Stimulated activated naive CD4-positive, alpha-beta T cell treated with Interleukin-2 at 50 U/mL for 16 hours (primary cell): ENCODE measurements at regions not wholly inside any gene's neighbourhood (a gene's known extent, or its start where the extent isn't known, plus 50 kb on each side); places are given as distances from the start of the nearest gene placed in this dataset.

Experiments used
- DNase-seq: peaks from one replicate; lab custom pipeline; 2025; lab: John Stamatoyannopoulos, UW

- no peak for DNase-seq
Measured at GRCh38 chr11:15699978-15700377, 585.3 kb downstream of the INSC start.

GRCh38 chr11:15700456-15700855 lies 585.7 kb downstream of the INSC start:
- DNase-seq: no peak

DNA sequence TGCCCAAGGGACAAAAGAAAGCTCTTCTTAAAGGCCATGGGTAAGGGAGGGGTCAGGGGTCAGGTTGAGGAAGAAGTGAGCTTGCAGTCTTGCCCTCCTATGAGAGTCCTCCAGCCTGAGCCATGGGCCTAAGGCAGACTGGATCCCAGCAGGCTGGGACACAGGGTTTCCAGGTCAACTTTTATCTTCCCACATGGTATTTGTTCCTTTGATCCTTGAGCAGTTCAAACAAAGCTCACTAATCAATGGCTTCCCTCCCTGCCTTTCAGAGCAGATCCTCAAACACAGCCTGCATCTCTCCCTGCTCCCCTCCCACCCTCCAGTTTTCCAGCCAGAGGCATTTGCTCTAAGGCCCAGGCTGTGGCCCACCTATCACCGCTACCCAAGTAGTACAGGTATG lies 589.3 kb downstream of the INSC start:
- DNase-seq: no peak

DNA sequence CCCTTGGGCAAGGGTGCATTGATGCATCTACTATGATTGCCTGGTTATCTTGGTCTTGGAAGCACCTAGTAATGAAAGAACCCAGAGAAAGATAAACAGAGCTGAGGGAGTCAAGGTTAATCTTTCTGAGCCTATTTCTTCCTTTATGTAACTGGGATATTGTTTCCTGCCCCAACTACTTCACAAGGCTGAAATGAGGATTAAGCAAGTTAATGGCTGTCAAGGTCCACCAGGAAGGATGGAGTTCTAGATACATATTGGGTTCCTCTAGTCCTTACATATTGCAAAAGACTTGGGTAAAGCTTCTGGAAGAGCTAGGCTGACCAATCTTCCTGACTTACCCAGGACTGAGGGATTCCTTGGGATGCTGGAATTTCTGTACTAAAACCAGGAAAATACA lies 589.8 kb downstream of the INSC start:
- no peak for DNase-seq

- DNase-seq: no peak
Measured at GRCh38 chr11:15705891-15706290, 591.2 kb downstream of the INSC start.

GRCh38 chr11:15707194-15707593 lies 592.5 kb downstream of the INSC start:
- no peak for DNase-seq

DNA sequence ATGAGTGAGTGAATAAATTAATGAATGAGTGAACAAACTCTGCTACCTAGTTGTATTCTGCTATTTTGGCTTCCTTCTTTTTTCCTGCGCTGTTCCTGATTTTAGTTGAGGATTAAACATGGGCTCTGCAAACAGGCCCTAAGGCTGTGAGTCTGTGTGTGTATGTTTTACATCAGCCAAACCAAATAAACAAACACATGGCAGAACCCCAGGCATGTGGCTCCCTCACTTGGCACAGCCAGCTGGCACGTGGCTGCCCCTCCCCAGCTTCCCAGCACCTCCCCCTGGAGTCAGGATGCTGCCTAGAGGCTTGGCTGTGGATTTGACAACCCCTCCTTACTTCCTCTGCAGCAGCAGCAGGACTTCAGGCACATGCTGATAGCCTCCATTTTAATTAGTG lies 593.2 kb downstream of the INSC start:
- no peak for DNase-seq

DNA sequence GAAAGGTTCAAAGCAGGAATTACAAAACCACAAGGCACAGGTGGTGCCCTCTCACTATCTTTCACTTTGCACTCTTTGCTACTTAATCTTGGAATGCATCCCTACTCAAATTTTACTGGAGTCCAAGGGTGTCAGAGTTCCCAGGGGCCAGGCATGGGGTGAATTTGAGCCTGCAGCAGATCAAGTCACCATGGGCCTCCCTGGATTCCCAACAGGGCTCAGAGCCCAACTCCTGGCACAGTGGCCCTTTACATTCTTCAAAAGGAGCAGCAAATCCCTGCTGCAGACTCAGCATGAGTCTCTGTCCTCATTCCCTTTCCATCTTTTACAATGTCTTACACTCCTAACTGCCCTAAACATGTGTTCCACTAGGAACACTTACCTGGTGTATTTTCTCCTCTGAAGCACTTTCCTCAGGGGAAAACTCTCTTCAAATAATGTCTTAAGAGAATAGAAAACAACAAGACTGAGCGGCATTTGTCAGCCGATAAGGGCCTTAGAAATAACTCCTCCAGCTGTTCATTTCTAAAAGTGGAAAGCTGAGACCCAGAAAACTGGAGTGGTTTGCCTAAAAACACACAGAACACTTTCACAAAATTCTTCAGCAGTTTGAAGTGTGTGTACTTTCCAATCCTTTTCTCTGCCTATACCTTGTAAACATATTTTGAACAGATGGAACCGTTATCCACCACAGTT lies 596.0 kb downstream of the INSC start:
- DNase-seq: no peak

DNA sequence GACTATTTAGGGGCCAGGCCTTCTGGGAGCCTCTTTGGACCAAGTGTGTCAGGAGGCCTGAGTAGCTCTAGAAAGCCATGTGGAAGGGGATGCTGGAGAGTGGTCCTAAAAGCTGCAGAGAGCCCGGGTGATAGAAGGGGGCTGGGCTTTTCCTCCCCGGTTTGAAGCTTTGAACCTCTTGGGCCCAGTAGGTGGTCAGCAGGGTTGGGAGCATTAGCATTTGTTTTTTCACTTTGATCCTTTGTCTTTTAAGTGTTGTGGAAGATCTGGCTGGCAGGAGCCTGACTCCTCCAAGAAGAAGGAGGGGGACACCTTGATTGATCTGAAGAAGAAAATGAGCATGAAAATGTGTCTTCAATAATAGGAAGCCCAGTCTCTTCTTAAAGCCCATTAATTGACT lies 596.6 kb downstream of the INSC start:
- no peak for DNase-seq

DNA sequence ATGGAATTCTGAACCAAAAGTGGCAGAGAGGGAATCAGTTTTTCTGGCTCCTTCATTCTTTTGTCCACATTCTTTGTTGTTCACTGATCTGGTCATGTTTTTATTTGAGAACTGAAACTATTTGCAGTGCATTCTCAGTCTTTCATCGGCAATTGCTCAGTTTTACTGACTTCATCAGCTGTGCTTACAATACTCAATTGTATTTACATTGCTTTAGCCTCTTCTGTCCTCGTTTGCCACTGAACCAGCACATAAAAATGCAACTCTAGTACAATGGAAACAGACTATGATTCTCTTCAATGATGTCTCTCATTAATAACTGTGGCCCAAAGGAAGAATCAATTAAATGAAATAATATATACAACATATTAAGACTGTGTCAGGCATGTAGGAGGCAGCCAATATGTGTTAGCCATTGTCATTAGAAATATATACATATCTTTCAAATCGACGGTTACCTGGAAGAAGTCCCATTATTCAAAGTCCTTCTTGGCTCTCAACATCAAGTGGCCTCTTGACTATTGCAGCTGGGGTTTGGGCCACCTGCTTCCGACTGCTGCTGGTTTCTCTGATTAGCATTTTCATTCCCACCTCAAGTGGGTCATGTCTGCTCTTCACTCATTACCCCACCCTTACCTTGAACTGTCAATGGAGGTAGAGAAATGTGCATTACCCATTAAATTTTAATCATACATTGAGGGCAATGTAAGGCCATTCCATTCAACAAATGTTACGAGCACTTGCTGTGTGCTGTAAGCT lies 600.1 kb downstream of the INSC start:
- DNase-seq: no peak

DNA sequence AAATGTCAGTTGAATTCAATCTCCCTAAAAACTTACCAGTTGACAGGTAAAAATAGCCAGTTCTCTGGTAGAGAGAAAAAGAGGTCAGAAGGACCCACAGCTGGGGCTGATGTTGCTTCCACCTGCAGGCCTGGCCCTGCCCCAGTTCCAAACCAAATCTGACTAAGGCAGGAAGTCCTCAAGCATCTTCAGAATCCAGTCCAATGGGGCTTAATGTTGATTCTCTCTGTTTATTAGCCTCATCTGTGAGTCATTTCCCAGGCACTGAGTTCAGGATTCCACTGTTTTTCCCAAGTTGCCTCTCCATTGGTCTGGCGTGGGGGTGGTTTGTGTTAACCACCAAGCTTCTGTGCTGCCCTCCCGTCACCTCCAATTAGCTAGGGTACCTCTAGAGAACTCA lies 601.8 kb downstream of the INSC start:
- no peak for DNase-seq

DNA sequence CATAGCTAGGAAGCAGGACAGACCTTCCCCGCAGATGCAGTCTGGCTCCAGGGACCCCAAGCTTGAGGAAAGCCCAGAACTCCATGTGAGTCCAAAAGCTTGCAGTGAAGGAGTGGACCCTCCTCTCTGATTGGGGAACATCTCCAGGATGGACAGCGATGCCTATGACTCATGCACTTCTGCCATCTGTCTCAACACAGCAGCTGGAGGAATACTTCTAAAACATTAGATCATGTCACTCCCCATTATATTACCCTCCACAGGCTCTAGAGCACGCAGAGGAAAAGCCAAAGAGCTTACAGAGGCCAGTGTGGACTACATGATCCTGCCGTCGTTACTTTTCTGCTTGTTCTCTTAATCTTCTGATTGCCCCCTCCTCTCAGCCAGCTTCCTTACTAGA lies 605.7 kb downstream of the INSC start:
- DNase-seq: no peak

GRCh38 chr11:15723966-15724365 lies 609.2 kb downstream of the INSC start:
- DNase-seq: no peak

GRCh38 chr11:15724601-15725000 lies 609.9 kb downstream of the INSC start:
- DNase-seq: no peak

GRCh38 chr11:15725246-15725645 lies 610.5 kb downstream of the INSC start:
- no peak for DNase-seq

DNA sequence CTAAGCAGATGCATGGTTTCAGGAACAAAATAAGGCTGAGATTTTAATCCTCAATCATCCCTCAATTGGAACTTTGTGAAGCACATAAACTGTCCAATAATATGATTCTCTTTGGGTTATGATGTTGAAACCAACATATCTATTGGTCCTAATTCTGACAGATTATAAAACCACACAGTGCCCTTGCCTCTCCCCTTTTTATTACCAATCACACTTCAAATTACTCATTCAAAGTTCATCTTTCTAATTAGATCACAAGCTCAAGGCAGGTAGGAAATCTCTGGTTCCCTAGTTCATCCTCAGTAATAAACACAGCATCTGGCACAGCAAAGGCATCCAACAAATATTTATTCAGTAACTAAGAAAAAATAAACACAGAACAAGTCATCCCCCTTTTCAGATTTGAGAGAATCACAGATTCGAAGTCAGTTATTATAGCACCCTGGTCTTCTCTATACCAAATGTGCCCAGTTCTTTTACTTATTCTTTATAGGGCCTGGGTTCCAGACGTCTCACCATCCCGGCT lies 611.6 kb downstream of the INSC start:
- DNase-seq: no peak

DNA sequence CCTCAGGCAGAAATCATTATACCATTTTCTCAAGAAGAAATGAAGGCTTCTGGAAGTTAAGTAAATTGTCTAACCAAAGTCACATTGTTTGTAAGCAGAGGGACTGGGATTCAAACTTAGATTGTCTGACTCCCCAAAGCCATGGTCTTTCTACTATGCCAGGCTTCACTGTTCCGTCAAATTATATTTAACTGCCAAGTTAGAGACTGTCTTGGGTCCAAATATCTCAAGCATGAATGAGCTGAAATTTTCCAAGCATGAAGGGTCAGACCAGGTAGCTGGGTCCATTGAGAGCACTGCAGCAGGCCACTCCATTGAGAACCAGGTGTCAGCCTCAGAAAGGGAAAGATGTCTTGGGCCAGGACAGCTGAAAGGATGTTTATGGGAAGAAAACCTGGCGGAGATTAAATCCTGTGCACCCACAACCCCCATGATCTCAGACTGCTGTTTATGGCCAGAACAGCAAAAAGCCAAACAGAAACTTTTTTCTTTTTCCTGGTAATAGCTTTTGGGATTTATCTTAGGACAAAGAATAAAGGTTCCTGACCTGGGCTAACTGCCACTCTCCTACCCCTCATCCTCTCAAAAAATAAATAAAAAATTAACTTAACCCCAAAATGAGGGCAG lies 612.3 kb downstream of the INSC start:
- DNase-seq: no peak

GRCh38 chr11:15727520-15727914 lies 612.8 kb downstream of the INSC start:
- DNase-seq: no peak

- no peak for DNase-seq
Measured at GRCh38 chr11:15728207-15728606, 613.5 kb downstream of the INSC start.

DNA sequence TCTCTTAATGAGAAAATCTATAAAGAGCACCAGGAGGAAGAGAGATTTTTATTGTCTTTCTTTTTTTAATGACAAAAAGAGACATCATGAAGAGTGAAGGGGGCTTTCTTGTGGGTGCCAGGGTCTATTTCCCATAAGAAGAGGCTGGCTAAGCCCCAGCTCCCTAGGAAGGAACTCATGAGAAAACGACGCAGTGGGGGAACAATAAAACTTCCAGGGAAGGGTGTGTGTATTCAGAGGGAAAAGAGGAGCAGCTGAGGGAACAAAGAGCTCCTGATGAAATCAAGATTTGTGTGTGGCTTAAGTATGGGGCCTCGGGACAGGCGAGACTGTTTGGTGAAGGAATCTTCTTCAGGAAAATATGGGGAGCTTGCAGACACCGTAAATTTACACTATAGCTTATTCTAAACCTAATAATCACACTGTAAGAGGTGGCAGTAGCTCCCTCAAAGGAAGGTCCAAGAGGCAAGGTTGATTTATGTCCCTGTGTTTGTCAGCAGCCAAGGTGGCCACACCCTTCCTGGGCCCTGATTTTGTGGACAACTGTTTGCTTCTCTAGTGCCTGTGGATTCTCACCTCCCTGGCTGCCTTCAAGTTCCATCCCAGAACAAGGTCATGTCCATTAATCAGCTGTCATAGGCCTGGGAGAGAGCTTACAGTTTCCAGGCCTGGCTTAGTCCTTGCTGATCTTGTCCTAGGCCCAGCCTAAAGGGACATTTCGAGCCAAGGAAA lies 615.7 kb downstream of the INSC start:
- no peak for DNase-seq

DNA sequence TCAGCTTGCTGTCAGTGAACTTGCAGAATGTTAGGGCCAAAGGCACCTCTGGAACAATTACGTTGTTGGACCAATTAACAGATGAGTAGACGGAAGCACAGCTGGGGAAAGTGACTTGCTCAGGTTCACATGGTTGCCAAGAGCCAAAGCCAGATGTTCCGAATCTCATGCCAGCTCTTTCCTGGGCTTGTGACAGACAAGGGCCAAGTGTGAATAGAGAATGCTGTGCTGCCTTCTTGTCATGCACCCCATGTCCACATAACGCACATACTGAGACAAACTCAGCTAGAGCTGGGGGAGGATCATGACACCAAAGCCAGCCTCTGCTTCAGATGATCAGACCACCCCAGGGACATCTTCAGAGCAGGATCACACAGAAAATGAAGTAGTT lies 616.3 kb downstream of the INSC start:
- no peak for DNase-seq

DNA sequence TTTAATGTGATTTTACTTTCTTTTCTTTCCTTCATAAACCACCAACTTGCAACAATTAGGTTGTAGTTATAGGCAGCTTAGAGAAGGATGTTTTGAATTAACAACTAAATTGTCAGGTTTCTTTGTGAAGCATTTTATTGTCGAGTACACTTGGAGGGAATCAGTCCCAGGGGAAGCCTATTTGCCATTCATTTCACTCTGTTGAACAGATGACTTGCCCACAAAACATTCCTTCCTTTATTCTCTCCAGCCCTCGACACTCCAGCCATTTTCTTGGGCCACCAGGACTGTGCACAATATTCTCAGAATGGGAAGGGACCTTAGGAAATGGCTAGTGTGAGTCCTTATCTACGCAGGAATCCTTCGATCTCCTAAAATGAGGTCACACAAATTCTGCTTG lies 620.6 kb downstream of the SOX6 start:
- DNase-seq: no peak
